GM18517 (cell line): ENCODE measurements at regions not wholly inside any gene's neighbourhood (a gene's known extent, or its start where the extent isn't known, plus 50 kb on each side); places are given as distances from the start of the nearest gene placed in this dataset.

Source experiments
- ATAC-seq: cut with Tn5 transposase; IDR thresholded peaks from one replicate; pipeline ENCODE4 v1.9.1; 2021; ENCODE audit warnings: mild to moderate bottlenecking, moderate library complexity; ENCODE audit not compliant: unreplicated experiment

GRCh38 chr13:53466576-53466975 lies 438.0 kb downstream of the OLFM4 start:
- ATAC-seq: no peak

GRCh38 chr13:53473397-53473796 lies 444.8 kb downstream of the OLFM4 start:
- no peak for ATAC-seq

DNA sequence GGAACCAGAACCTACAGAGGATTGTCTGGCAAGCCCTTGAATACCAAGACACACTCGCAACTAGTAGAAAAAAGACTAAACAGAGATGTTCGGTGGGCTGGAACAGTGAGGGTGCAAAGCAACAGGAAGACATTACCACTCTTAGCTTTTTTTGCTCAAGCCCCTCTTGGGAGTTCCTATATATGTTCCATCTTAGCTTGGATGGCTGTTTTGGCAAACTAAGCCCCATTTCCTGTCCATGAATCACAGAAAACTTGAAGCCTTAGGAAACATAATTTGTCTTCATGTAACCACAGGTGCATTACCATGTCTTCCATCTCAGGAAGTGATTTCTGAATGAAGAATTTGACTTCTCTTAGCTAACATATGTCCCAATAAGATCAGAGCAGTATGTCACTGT lies 446.3 kb downstream of the OLFM4 start:
- no peak for ATAC-seq

- ATAC-seq: no peak
Measured at GRCh38 chr13:53490752-53491151, 462.1 kb downstream of the OLFM4 start.

DNA sequence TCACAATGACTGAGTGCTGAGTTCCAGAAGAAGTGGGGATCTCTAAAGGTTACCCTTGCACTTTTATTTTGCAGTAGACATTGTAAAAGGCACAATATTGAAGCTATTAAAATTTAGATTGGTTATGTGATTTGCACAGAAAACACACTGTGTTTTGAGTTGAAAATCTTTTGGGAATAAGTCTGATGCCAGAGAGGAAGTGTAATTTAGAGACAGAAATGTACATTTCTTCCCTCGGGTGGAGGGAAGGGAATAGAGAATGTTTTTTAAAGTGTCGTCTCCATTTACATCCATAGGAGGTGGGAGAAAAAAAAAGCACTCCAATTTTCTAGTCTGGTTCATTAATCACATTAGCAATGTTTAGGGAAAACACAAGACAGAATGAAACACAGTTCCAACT lies 465.8 kb downstream of the OLFM4 start:
- no peak for ATAC-seq

DNA sequence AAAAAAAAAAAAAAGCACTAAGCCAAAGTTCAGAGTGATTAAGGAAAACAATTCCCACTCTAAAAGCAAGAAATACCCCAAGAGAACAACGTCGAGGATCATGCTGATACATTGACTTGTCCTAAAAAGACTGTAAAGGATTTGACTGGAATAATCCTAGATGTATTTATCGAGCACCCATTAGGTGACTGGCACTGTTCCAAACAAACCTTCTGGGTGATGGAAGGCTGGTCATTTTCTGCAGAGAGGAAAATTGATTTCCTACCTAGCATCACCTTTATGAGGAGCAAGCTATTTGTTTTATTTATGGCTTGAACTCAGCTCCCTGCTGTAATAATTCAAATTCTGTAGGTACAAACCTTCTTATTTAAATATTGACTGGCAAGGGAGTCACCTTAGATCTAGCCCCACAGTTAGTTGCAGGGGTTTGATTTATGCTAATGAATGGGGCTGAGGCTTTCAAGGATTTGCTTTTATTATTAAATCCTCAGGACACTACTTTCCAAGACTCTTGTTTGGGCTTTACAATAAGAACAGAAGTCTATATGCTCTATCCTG lies 471.0 kb downstream of the OLFM4 start:
- no peak for ATAC-seq

DNA sequence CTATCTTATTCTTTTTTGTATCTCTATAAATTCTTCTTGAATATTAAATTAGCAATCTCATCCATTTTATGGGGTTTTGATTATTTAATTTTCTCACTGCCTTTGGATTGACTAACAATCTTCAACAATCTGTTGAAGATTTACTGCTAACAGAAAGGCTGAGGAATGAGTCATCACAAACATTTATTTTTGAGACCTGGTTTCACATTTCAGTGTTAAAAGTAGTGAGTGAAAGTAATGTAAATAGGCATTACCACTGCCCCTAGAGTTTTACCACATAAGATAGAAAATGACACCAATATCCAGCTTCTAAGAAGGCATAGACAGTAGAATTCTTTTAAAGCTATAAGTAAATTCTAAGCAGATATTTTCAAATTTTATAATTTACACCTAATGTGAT lies 472.8 kb downstream of the OLFM4 start:
- ATAC-seq: no peak

DNA sequence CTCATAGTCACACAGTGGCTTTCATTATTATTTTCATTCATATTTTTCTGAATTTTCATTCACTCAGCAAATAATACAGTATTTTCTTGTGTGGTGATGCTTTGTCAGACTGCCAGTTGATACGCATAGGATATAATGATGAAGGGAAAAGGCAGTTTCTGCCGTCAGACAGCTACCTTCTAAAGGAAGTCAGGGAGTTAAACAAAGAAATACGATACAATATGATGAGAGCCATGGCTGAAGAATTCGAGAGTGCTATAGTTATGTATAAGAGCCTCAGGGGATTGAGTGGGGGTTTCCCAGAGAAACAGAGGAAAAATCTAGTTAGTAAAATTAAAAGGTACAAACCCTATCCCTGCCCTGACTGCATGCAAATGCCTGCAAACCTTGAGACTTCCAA lies 479.1 kb downstream of the OLFM4 start:
- ATAC-seq: no peak

- ATAC-seq: no peak
Measured at GRCh38 chr13:53512635-53513034, 484.0 kb downstream of the OLFM4 start.

DNA sequence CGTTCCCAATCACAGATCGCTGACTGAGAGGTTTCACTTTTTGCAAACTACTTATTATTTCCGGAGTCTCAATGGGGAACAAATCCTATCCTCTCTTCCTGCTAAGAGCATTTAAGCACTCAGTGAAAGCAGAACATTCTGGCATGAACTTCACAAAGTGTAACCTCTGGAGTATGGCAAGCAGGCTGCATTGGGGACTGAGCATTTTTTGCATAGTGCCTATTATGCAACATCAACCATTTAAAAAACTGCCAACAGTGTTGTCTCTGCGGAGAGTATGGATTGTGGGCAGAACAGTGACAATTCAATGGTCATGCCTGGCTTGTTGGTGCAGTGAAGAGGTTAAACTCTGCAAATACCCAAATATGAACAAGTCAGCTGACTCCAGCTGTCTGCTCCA lies 484.6 kb downstream of the OLFM4 start:
- no peak for ATAC-seq

- ATAC-seq: no peak
Measured at GRCh38 chr13:53520132-53520531, 491.5 kb downstream of the OLFM4 start.

DNA sequence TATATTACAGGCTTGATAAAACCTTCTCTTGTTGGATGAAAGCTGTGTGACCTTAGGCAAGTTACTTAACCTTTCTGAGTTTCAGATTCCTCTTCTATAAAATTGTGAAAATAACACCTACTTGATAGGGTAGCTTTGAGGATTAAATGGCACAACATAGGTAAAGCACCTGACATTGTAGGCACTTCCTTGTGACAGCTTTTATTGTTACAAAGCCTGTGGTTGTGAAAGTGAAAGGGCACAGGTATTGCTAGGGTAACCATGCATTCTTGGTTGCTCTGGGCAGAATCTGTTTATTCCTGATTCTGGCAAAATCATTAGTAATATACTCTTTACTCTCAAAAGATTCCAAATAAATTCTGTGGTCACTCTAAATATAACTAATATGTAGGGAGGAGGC lies 493.4 kb downstream of the OLFM4 start:
- ATAC-seq: no peak

DNA sequence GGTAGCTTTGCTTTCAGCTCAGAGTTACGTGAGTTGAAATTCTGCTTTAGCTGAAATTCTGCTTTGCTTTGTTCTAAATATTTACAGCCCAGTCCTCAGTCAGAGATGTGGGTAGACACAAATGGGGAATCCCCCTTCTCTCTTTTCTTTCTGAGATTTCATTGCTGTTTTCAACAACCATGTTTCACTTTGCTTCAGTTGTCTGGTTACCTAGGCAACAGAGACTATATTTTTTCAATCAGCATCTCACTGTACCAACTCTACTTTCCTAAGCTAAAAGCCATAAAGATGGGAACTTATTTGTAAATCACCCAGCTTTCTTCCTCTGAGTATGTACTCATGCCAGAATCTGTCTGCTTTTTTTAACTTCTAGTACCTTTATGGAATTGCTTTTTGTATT lies 509.0 kb downstream of the OLFM4 start:
- ATAC-seq: no peak

DNA sequence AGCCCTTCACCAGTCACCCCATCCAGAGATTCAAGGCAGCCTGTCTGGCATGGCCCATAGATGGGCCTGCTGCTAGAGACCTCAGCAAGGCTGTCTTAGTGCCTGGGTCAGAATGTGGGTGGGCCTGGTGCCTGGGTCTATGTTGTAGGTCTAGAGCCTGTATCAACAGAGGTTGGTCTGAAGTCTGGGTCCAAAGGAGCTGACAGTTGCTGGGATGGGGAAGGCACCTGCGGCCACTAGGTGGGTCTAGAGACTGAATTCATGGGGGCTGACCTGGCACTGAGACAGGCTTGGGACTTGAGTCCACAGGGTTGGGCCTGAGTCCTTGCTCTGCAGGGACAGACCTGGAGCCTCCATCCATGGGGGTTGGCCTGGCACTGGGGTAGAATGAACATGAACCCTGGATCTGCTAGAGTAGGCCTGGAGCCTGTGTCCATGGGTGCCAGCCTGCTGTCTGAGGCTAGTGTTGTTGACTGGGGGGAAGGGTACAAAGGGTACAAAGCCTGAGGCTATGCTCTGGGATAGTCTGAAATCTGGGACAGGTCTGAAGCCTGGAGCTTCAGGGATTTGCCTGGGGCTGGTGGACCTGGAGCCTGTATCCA lies 516.8 kb downstream of the OLFM4 start:
- no peak for ATAC-seq

- ATAC-seq: no peak
Measured at GRCh38 chr13:53560556-53560955, 531.9 kb downstream of the OLFM4 start.

- no peak for ATAC-seq
Measured at GRCh38 chr13:53562419-53562818, 533.8 kb downstream of the OLFM4 start.

- no peak for ATAC-seq
Measured at GRCh38 chr13:53568491-53568890, 539.9 kb downstream of the OLFM4 start.

GRCh38 chr13:53569453-53569852 lies 540.8 kb downstream of the OLFM4 start:
- no peak for ATAC-seq

GRCh38 chr13:53601113-53601512 lies 572.5 kb downstream of the OLFM4 start:
- ATAC-seq: no peak

DNA sequence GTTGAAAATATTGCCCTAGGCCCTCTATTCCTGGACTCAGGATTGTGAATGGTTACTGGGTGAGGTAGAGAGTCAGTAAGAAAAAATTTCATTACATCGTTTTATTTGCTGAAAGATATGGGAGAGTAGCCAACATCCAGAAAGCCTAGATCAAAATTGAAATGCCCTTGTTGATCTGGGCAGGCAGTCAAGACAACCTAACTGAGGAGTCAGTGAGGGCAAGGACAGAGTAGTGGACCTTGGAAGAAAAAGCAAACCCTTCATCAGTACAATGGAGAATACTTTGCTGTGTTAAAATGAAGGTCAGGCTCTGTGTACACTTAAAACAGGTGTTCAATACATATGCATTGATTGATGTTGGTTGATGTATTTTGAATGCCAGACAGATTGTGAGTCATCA lies 576.7 kb downstream of the OLFM4 start:
- ATAC-seq: no peak

- ATAC-seq: no peak
Measured at GRCh38 chr13:53612200-53612599, 583.6 kb downstream of the OLFM4 start.

DNA sequence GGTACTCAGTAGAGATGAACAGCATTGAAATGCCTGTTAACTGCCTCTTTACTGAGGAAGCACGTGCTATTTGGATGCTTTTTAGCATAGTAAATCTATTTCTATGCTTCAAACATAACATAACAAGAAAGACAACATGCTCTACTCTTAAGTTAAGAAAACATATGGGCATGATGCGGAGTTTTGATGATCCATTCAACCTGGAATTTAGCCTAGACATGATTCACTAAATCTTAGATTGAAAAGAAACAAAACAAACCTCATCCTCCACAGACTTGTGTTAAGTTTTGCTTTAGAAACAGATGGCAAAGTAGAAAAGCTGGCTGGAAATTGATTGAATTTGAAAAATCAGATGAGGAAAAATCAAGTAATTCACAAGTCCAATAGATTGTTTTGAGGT lies 593.8 kb downstream of the OLFM4 start:
- ATAC-seq: no peak

GRCh38 chr13:53623146-53623545 lies 594.5 kb downstream of the OLFM4 start:
- no peak for ATAC-seq
